H9 (cell line): ENCODE measurements at regions not wholly inside any gene's neighbourhood (a gene's known extent, or its start where the extent isn't known, plus 50 kb on each side); places are given as distances from the start of the nearest gene placed in this dataset.

Experiments
- DNase-seq: peaks from one replicate; pipeline ENCODE4 v3.0.0-alpha.2; 2017
- H2AFZ ChIP-seq: one replicate; pipeline ENCODE4 v1.6.1; 2013; ENCODE audit warnings: mild to moderate bottlenecking, low read length, control low read depth, moderate library complexity
- H2AK5ac ChIP-seq: 2 replicates; pipeline ENCODE4 v1.6.1; 2013; ENCODE audit warnings: low read length, control low read depth, mixed read lengths; ENCODE audit not compliant: insufficient read length
- H2BK120ac ChIP-seq: one replicate; pipeline ENCODE4 v1.6.1; 2013; ENCODE audit warnings: low read depth, mild to moderate bottlenecking, low read length, control low read depth, inconsistent platforms; ENCODE audit not compliant: poor library complexity, severe bottlenecking
- H2BK12ac ChIP-seq: 2 replicates; pipeline ENCODE4 v1.6.1; 2013; ENCODE audit warnings: low read length, control low read depth, mixed read lengths, low read depth; ENCODE audit not compliant: insufficient read length
- H2BK15ac ChIP-seq: 2 replicates; pipeline ENCODE4 v1.6.1; 2013; ENCODE audit warnings: low read depth, low read length, control low read depth
- H2BK20ac ChIP-seq: one replicate; pipeline ENCODE4 v1.6.1; 2013; ENCODE audit warnings: low read depth, mild to moderate bottlenecking, low read length, control low read depth, inconsistent platforms; ENCODE audit not compliant: poor library complexity, severe bottlenecking
- H2BK5ac ChIP-seq: 2 replicates; pipeline ENCODE4 v1.6.1; 2013; ENCODE audit warnings: low read length, control low read depth, mixed read lengths; ENCODE audit not compliant: insufficient read length
- H3K14ac ChIP-seq: 2 replicates; pipeline ENCODE4 v1.6.1; 2013; ENCODE audit warnings: low read length, control low read depth; ENCODE audit not compliant: insufficient read depth
- H3K18ac ChIP-seq: 2 replicates; pipeline ENCODE4 v1.6.1; 2013; ENCODE audit warnings: low read depth, mild to moderate bottlenecking, mixed read lengths, low read length, control low read depth; ENCODE audit not compliant: insufficient read length
- H3K23ac ChIP-seq: 2 replicates; pipeline ENCODE4 v1.6.1; 2013; ENCODE audit warnings: low read length, control low read depth, mixed read lengths, low read depth; ENCODE audit not compliant: insufficient read length
- H3K23me2 ChIP-seq: 2 replicates; pipeline ENCODE4 v1.6.1; 2013; ENCODE audit warnings: low read depth, mild to moderate bottlenecking, mixed read lengths, low read length, control low read depth; ENCODE audit not compliant: insufficient read length, poor library complexity, severe bottlenecking
- H3K27ac ChIP-seq: 2 replicates; pipeline ENCODE4 v1.5.1; 2013; ENCODE audit warnings: low read length, control low read depth, mixed read lengths, low read depth; ENCODE audit not compliant: insufficient read length
- H3K27me3 ChIP-seq: 2 replicates; pipeline ENCODE4 v1.6.1; 2013; ENCODE audit warnings: low read length, control low read depth, inconsistent platforms; ENCODE audit not compliant: insufficient read depth
- H3K4ac ChIP-seq: 2 replicates; pipeline ENCODE4 v1.6.1; 2013; ENCODE audit warnings: low read depth, mild to moderate bottlenecking, control low read depth, inconsistent platforms, low read length, moderate library complexity
- H3K4me1 ChIP-seq: 2 replicates; pipeline ENCODE4 v1.6.1; 2013; ENCODE audit warnings: low read length, control low read depth, inconsistent platforms; ENCODE audit not compliant: insufficient read depth
- H3K4me2 ChIP-seq: 2 replicates; pipeline ENCODE4 v1.6.1; 2013; ENCODE audit warnings: low read length, control low read depth, mixed read lengths; ENCODE audit not compliant: insufficient read length, insufficient read depth
- H3K56ac ChIP-seq: 2 replicates; pipeline ENCODE4 v1.6.1; 2013; ENCODE audit warnings: low read depth, mild to moderate bottlenecking, mixed read lengths, low read length, control low read depth; ENCODE audit not compliant: insufficient read length
- H3K79me1 ChIP-seq: 2 replicates; pipeline ENCODE4 v1.6.1; 2013; ENCODE audit warnings: low read depth, mild to moderate bottlenecking, moderate library complexity, low read length, control low read depth, inconsistent platforms; ENCODE audit not compliant: insufficient read depth, poor library complexity, severe bottlenecking
- H3K79me2 ChIP-seq: 2 replicates; pipeline ENCODE4 v1.6.1; 2013; ENCODE audit warnings: low read length, control low read depth, inconsistent platforms; ENCODE audit not compliant: insufficient read depth
- H3K9ac ChIP-seq: 2 replicates; pipeline ENCODE4 v1.6.1; 2013; ENCODE audit warnings: low read length, control low read depth, mixed read lengths; ENCODE audit not compliant: insufficient read length; ENCODE audit errors: extremely low read depth
- H3K9me3 ChIP-seq: one replicate; pipeline ENCODE4 v1.6.1; 2013; ENCODE audit warnings: low read depth, low read length, inconsistent platforms; ENCODE audit not compliant: control insufficient read depth
- H3T11ph ChIP-seq: one replicate; pipeline ENCODE4 v1.6.1; 2013; ENCODE audit warnings: mild to moderate bottlenecking, low read length, control low read depth, inconsistent platforms
- H4K20me1 ChIP-seq: one replicate; pipeline ENCODE4 v1.6.1; 2013; ENCODE audit not compliant: control insufficient read depth, insufficient read length, insufficient read depth
- H4K5ac ChIP-seq: 2 replicates; pipeline ENCODE4 v1.6.1; 2013; ENCODE audit warnings: low read depth, mild to moderate bottlenecking, mixed read lengths, low read length, control low read depth; ENCODE audit not compliant: insufficient read length
- H4K8ac ChIP-seq: replicated peaks from 2 replicates; pipeline ENCODE4 v1.6.1; 2013; ENCODE audit warnings: low read length, control low read depth, mixed read lengths, low read depth; ENCODE audit not compliant: insufficient read length
- H4K91ac ChIP-seq: 2 replicates; pipeline ENCODE4 v1.6.1; 2013; ENCODE audit warnings: low read depth, mild to moderate bottlenecking, moderate library complexity, mixed read lengths, low read length, control low read depth; ENCODE audit not compliant: insufficient read length
- H3K27ac Mint-ChIP-seq, 3 experiments: 2 replicates in 2 of 3; 3 replicates in 1 of 3; pipeline ENCODE4 v1.8.0; 2020 to 2021; ENCODE audit warnings: mixed read lengths in 3 of 3, mild to moderate bottlenecking in 1 of 3, moderate library complexity in 1 of 3
- H3K27me3 Mint-ChIP-seq: 2 replicates; pipeline ENCODE4 v1.8.0; 2021; ENCODE audit warnings: low read depth, mild to moderate bottlenecking, moderate library complexity, mixed read lengths
- H3K36me3 Mint-ChIP-seq, 3 experiments: 2 replicates in 2 of 3; 3 replicates in 1 of 3; pipeline ENCODE4 v1.8.0; 2020 to 2021; ENCODE audit warnings: low read depth in 3 of 3, mixed read lengths in 3 of 3; ENCODE audit not compliant: insufficient read depth in 1 of 3
- H3K4me1 Mint-ChIP-seq, 2 experiments: 2 replicates each; pipeline ENCODE4 v1.8.0; 2020; ENCODE audit warnings: mixed read lengths in 2 of 2
- H3K4me3 Mint-ChIP-seq, 2 experiments: 2 replicates in 1 of 2; 3 replicates in 1 of 2; pipeline ENCODE4 v1.8.0; 2020 to 2021; ENCODE audit warnings: mild to moderate bottlenecking in 2 of 2, mixed read lengths in 2 of 2, moderate library complexity in 1 of 2
- H3K9me3 Mint-ChIP-seq, 2 experiments: 2 replicates in 1 of 2; 3 replicates in 1 of 2; pipeline ENCODE4 v1.8.0; 2020; ENCODE audit warnings: mild to moderate bottlenecking in 2 of 2, mixed read lengths in 2 of 2, moderate library complexity in 1 of 2
- WGBS: extraction: QIAGEN DNeasy Blood & Tissue Kit; methylation state at CpG from one replicate; pipeline ENCODE4 v1.1.7; 2013; ENCODE audit warnings: missing lambda C conversion rate, low lambda C conversion rate, mixed read lengths; ENCODE audit not compliant: insufficient read length; ENCODE audit errors: extremely low coverage; 5-methylcytosine and 5-hydroxymethylcytosine counted together
- TF ChIP-seq, protein P1 (sequence below): fragments of 200-600 bp; sonication (generic); conservative IDR thresholded peaks from 3 replicates; pipeline ENCODE4 v1.8.0; 2021; ENCODE audit warnings: antibody characterized with exemption, mild to moderate bottlenecking

DNA sequence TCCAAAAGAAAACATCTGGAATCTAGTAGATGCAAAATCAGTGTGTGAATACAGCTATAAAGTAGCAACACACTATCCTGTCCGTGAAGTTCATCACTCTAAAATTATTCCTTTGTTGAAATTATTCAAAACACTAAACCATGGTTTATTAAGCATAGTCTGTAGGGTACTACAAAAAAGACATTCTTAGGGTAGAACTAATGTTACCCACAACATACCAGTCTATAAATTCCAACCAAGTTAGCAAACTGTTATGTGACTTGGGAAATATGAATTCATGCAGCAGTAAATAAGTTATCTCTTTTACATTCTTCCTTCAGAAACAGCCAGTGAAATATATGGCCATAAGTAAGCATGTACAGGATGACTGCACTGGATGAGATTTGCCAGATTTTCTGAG lies 580.3 kb upstream of the ADGRB3 start:
- Histone ChIP-seq H3K23ac (no peak overlapping the region), H3K27ac (no peak overlapping the region), H3K18ac (no peak overlapping the region), H3K23me2 (no peaks in the 10 kb centered on the region), H2BK120ac (no peak overlapping the region), H3K27me3 (no peaks in the 10 kb centered on the region), H3K56ac (no peak overlapping the region), H3K9me3 (no peaks in the 10 kb centered on the region), H3T11ph (no peak overlapping the region), H3K14ac (no peak overlapping the region), H2AFZ (no peak overlapping the region), H2BK12ac (no peak overlapping the region), H3K4me2 (no peak overlapping the region), H2BK5ac (no peak overlapping the region), H2BK20ac (no peak overlapping the region), H4K91ac (no peak overlapping the region), H2BK15ac (no peak overlapping the region), H4K8ac (no peak overlapping the region), H4K20me1 (no peaks in the 10 kb centered on the region), H3K4me1 (no peaks in the 10 kb centered on the region), H3K9ac (no peak overlapping the region), H2AK5ac (no peak overlapping the region), H4K5ac (no peak overlapping the region), H3K79me1 (no peaks in the 10 kb centered on the region), H3K79me2 (no peaks in the 10 kb centered on the region), H3K4ac (no peak overlapping the region)
- peaks cover 19% of the 10 kb centered on the region in 2 experiments; a peak in 4 of 5 replicates for H3K9me3 Mint-ChIP-seq
- WGBS: no CpG with 5 or more reads among the region's 1 CpG
- TF ChIP-seq, protein P1, sequence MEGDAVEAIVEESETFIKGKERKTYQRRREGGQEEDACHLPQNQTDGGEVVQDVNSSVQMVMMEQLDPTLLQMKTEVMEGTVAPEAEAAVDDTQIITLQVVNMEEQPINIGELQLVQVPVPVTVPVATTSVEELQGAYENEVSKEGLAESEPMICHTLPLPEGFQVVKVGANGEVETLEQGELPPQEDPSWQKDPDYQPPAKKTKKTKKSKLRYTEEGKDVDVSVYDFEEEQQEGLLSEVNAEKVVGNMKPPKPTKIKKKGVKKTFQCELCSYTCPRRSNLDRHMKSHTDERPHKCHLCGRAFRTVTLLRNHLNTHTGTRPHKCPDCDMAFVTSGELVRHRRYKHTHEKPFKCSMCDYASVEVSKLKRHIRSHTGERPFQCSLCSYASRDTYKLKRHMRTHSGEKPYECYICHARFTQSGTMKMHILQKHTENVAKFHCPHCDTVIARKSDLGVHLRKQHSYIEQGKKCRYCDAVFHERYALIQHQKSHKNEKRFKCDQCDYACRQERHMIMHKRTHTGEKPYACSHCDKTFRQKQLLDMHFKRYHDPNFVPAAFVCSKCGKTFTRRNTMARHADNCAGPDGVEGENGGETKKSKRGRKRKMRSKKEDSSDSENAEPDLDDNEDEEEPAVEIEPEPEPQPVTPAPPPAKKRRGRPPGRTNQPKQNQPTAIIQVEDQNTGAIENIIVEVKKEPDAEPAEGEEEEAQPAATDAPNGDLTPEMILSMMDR: no peak
- peaks cover 14 to 21% (median 16%) of the 10 kb centered on the region in 3 experiments for H3K36me3 Mint-ChIP-seq
- peaks cover 5 to 6% of the 10 kb centered on the region in 2 experiments for H3K4me1 Mint-ChIP-seq
- no peak overlapping the region for H3K4me3 Mint-ChIP-seq
- H3K27ac Mint-ChIP-seq: no peak overlapping the region
- DNase-seq: no peak
- no peaks in the 10 kb centered on the region for H3K27me3 Mint-ChIP-seq
